ENCODE measurements at regions not wholly inside any gene's neighbourhood (a gene's known extent, or its start where the extent isn't known, plus 50 kb on each side); places are given as distances from the start of the nearest gene placed in this dataset.

GRCh38 chr11:79610678-79611077 is 169.8 kb upstream of the TENM4 start:
- Histone ChIP-seq H3K9ac (ENCODE audit: low read depth in 1 of 2, low read length in 2 of 2) (no peak overlapping the region), H3K9me3 (ENCODE audit: control insufficient read depth in 4 of 4, low read length in 3 of 4) (no peaks in the 10 kb centered on the region), H3K4me1 (ENCODE audit: control insufficient read depth in 4 of 4, insufficient read depth in 4 of 4, low read length in 3 of 4) (no peaks in the 10 kb centered on the region), H3K4me3 (ENCODE audit: low read depth in 1 of 3, low read length in 3 of 3) (no peak overlapping the region), H3K27me3 (ENCODE audit: control insufficient read depth in 4 of 4, insufficient read depth in 4 of 4, low read length in 3 of 4) (no peaks in the 10 kb centered on the region), H3K36me3 (ENCODE audit: control insufficient read depth in 4 of 4, insufficient read depth in 3 of 4, low read depth in 1 of 4, low read length in 3 of 4) (no peaks in the 10 kb centered on the region), H3K27ac (ENCODE audit: low read depth in 1 of 2, low read length in 2 of 2) (no peak overlapping the region)
- no peak for DNase-seq (ENCODE audit: low spot score)
- TF ChIP-seq, protein P1, sequence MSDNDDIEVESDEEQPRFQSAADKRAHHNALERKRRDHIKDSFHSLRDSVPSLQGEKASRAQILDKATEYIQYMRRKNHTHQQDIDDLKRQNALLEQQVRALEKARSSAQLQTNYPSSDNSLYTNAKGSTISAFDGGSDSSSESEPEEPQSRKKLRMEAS (IDR thresholded peaks at IDR 0.05) = no peak
- TF ChIP-seq HNF4A (conservative IDR thresholded peaks at IDR 0.05) = no peak
- TF ChIP-seq GABPA (IDR thresholded peaks at IDR 0.05 in 1 of 2, conservative IDR thresholded peaks at IDR 0.05 in 1 of 2) = no peak
- no peak for TF ChIP-seq HNF4G (IDR thresholded peaks at IDR 0.05)
- no peak for TF ChIP-seq EGR1 (IDR thresholded peaks at IDR 0.05; ENCODE audit: low read depth in 2 of 2)
- TF ChIP-seq ZBTB33 (IDR thresholded peaks at IDR 0.05) = no peak
- TF ChIP-seq, protein P2, sequence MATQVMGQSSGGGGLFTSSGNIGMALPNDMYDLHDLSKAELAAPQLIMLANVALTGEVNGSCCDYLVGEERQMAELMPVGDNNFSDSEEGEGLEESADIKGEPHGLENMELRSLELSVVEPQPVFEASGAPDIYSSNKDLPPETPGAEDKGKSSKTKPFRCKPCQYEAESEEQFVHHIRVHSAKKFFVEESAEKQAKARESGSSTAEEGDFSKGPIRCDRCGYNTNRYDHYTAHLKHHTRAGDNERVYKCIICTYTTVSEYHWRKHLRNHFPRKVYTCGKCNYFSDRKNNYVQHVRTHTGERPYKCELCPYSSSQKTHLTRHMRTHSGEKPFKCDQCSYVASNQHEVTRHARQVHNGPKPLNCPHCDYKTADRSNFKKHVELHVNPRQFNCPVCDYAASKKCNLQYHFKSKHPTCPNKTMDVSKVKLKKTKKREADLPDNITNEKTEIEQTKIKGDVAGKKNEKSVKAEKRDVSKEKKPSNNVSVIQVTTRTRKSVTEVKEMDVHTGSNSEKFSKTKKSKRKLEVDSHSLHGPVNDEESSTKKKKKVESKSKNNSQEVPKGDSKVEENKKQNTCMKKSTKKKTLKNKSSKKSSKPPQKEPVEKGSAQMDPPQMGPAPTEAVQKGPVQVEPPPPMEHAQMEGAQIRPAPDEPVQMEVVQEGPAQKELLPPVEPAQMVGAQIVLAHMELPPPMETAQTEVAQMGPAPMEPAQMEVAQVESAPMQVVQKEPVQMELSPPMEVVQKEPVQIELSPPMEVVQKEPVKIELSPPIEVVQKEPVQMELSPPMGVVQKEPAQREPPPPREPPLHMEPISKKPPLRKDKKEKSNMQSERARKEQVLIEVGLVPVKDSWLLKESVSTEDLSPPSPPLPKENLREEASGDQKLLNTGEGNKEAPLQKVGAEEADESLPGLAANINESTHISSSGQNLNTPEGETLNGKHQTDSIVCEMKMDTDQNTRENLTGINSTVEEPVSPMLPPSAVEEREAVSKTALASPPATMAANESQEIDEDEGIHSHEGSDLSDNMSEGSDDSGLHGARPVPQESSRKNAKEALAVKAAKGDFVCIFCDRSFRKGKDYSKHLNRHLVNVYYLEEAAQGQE (IDR thresholded peaks at IDR 0.05) = no peak
- TF ChIP-seq TAF1 (conservative IDR thresholded peaks at IDR 0.05) = no peak
- TF ChIP-seq FOXA2 (IDR thresholded peaks at IDR 0.05) = no peak
- no peak for TF ChIP-seq SP1 (IDR thresholded peaks at IDR 0.05)
- TF ChIP-seq NR2F2 (IDR thresholded peaks at IDR 0.05) = no peak
- no peak for TF ChIP-seq RAD21 (IDR thresholded peaks at IDR 0.05)
- TF ChIP-seq, protein P3, sequence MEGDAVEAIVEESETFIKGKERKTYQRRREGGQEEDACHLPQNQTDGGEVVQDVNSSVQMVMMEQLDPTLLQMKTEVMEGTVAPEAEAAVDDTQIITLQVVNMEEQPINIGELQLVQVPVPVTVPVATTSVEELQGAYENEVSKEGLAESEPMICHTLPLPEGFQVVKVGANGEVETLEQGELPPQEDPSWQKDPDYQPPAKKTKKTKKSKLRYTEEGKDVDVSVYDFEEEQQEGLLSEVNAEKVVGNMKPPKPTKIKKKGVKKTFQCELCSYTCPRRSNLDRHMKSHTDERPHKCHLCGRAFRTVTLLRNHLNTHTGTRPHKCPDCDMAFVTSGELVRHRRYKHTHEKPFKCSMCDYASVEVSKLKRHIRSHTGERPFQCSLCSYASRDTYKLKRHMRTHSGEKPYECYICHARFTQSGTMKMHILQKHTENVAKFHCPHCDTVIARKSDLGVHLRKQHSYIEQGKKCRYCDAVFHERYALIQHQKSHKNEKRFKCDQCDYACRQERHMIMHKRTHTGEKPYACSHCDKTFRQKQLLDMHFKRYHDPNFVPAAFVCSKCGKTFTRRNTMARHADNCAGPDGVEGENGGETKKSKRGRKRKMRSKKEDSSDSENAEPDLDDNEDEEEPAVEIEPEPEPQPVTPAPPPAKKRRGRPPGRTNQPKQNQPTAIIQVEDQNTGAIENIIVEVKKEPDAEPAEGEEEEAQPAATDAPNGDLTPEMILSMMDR (IDR thresholded peaks at IDR 0.05; ENCODE audit: low read depth, low read length, missing input control) = no peak
- no peak for TF ChIP-seq RXRA (IDR thresholded peaks at IDR 0.05)
- no peak for TF ChIP-seq JUND (IDR thresholded peaks at IDR 0.05)
- TF ChIP-seq FOXA1 (IDR thresholded peaks at IDR 0.05) = no peak
- TF ChIP-seq, protein P4, sequence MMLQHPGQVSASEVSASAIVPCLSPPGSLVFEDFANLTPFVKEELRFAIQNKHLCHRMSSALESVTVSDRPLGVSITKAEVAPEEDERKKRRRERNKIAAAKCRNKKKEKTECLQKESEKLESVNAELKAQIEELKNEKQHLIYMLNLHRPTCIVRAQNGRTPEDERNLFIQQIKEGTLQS (IDR thresholded peaks at IDR 0.05) = no peak
- TF ChIP-seq YY1 (IDR thresholded peaks at IDR 0.05) = no peak
- WGBS = 83% methylated on average over 7 of the region's 7 CpGs

Data from liver (tissue), 8 donors.